ENCODE measurements at regions not wholly inside any gene's neighbourhood (a gene's known extent, or its start where the extent isn't known, plus 50 kb on each side); places are given as distances from the start of the nearest gene placed in this dataset.

DNA sequence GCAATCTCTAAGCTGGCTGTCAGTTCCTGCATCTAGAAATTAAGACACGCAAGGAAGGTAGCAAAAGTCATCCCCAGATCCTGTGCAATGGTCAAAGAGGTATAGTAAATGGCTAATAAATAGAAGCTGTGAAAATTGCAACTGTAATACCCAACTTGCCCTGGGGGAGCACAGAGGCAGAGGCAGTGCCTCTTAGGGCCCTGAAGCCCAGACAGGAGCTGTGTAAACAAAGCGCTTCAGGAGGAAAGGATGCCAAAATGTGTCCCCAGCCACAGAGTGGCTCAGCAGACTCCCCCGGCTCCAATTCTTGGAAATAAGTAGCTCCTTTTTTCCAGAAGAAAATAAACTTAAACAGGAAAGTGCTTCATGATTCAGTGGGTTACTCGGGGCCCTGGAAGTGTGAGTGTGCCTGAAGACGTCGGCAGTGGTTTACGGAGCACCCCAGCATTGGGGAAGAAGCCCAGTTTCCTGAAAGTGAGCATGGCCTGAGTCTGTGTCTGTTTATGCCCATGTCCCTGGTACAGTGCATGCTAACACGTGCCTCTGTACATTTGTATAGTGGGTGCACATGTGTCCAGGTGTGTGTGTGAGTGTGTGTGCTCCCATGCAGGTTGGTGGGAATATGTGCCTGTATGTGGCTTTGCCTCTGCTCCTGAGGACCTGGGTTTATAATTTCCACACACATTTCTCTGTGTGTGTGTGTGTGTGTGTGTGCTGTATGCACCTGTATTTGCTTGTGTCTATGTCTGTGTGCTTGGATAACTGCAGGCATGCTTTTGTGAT is 246.7 kb downstream of the MAFB start:
- no peak for DNase-seq

DNA sequence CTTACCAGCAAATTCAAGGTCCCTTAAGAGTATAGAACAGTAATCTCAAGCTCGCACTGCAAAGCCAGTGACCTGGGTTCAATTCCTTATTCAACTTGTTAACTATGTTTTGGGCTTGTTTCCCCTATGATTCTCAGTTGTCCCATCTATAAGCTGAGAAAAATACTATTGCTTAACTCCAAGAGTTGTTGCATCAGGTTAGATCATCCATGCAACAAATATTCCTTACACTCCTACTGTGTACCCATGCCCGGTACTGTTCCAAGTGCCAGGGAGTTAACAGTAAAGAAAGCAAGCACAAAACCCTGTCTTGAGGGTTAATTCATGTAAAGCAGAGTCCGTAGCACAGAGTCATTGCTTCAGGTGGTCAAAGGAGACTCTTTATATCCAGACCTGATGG is 247.3 kb downstream of the MAFB start:
- no peak for DNase-seq

DNA sequence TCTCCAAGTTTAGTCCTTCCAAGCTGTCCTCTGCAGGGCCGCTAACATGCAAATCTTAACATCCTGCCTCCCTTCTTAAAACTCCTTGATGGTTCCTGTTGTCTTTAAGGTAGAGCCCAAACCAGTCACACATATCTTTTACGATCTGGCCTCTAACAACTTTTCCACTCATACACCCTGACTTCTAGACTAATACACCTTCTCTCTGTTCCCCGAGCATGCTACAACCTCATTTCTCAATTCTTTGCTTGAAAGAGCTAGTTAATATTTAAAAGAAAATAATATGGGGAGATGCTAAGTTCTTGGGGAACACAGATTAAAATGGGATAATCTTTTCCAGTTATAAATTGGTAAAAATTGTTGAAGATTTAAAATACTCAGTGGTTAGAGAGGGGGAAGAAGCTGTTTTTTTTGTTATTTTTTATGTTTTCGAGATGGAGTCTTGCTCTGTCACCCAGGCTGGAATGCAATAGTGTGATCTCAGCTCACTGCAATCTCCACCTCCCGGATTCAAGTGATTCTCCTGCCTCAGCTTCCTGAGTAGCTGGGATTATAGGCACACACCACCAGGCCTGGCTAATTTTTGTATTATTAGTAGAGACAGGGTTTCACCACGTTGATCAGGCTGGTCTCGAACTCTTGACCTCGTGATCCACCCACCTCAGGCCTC is 250.7 kb downstream of the MAFB start:
- no peak for DNase-seq

DNA sequence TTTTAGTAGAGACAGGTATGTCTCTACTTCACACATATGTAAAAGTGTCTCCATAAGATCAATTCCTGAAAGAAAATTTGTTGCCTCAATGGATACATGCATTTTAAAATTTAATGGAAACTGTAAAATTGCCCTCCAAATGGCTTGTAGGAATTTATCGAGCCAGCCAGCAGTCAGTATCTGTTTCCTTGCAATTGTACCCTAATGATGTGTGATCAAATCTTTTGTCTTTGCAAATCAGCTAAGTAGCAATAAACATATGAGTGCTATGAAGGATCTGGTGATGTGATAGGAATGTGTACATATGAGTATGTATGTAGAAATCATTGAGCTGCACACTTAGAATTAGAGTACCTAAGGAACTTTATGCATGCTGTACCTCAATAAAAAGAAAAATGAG is 253.0 kb downstream of the MAFB start:
- no peak for DNase-seq

DNA sequence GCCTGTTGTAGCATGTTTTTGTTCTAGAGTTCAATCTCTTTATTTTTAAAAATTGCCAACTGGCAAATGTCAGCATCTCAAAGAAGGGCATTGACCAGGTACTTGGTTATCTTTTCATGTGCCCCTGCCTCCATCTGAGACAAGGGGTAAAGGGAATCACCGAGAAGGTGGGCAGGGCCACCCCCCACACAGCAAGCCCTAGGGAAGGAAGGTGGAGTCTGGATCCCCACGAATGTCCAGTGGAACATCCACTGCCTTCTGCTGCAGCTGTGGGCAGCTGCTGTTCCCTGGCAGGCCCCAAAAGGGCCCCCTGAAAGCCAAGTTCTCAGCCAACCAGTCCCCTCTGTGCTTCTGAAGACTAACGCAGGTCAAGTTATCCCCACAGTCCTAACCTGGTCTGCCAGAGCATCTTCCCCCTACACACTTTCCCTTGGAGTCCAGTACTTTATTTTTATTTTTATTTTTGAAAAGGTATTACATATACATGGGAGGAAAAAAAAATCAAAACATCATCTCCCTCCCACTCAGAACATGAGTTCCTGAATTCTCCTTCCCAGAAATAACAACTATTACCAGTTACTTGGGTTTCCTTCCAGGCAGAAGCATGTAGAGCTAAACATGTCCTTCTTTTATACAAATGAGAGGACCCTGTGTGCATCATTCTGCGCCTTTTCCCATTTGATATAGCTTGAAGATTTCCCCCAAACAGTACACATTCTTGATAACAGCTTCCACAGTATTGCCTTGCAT is 253.7 kb downstream of the MAFB start:
- no peak for DNase-seq

DNA sequence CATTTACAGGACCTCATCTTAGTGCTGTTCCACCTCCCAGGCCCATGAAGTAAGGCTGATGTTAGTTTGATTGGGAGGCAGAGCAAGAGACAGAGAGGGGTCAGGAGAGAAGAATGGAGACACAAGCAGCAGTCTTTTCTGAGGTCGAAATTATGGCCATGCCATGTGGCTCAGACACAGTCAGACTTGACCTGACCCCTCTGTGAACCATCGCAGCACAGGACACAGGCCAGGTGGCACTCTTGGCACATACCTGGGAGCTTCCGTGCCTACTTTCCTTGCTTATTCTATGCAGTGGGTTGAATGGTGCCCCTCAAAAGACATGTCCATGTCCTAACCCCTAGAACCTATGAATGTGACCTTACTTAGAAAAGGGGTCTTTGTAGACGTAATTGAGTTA is 254.9 kb downstream of the MAFB start:
- DNase-seq, result no peak

DNA sequence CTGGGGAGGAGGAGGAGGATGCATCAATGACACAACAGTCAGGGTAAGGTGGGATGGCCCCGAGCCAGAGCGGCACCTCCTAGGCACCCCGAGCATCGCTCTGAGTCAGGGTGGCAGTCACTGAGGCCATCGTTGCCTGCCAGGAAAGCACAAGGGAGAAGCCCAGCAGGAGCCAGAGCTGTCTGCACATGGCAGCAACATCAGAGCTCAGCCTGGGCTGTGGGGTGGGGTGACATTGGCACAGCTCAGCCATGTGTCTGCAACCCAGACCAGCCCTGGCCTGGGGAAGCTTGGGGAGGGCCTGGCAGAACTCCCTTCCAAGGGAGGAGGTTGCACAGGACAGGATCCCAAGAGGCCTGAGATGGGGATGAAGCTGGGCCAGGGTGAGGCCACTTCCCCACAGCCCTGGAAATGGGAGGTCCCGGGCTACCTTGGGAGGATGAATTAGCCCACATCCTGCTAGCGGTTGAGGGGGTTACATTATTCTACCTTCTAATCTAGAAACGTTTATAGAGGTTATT is 255.6 kb downstream of the MAFB start:
- DNase-seq, result no peak

DNA sequence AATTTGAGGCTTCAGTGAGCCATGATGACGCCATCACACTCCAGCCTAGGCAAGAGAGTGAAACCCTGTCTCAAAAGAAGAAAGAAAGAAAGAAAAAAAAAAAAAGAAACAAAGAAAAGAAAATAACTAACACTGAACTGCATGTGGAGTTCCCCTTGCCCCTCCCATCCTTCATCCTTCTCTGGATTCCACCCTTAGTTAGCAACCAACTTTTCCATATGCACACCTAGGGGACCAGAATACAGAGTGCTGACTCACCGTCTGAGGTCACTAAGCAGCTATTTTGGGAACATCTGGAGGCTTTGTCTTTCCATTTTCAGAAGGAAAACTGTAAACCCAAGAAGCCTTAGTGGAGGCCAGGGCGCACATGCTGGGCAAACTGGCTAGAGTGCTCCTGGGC is 257.4 kb downstream of the MAFB start:
- no peak for DNase-seq

DNA sequence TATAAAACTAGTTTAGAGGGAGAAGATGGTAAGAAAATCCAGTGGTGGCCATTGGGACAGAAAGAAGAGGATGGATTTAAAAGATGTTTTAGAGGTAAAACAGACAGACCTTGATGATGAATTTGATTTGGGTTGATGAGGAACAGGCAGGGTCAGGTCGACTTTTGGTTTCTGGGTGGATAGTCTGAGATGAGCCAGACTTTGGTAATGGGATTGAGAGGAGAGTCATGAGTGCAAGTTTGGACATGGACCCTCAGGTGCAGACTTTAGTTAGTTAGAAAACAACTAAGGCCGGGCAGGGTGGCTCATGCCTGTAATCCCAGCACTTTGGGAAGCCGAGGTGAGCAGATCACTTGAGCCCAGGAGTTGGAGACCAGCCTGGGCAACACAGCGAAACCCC is 257.9 kb downstream of the MAFB start:
- DNase-seq, result no peak

DNA sequence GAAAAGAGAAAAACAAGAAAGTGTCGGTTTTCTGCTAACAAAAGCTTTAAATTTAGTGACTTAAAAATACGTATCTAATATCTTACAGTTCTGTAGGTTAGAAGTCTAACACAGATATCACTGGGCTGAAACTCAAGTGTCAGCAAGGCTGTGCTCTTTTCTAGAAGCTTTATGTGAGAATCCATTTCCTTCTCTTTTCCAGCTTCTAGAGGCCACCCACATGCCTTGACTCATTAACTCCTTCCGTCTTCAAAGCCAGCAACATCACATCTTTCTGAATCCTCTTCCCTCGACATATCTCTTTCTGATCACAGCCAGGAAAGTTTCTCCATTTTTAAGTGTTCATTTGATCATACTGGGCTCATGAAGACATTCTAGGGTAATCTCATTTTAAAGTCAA is 262.0 kb downstream of the MAFB start:
- DNase-seq, result no peak

DNA sequence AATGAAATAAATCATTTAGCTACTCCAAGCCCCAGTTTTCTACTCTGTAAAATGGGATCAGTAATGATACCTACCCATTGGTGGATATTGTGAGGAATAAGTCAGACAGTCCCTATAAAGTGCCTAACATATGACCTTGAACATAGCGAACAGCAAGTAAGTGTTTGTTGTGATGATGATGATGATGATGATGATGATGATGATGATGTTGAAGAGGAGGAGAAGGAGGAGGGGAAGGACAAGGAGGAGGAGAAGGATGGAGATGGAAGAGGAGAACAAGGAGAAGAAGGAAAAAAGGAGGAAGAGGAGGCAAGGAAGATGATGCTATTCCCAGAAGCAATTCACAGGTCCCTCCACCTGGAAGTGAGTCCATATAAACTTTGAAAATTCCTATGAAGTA is 264.3 kb downstream of the MAFB start:
- no peak for DNase-seq

DNA sequence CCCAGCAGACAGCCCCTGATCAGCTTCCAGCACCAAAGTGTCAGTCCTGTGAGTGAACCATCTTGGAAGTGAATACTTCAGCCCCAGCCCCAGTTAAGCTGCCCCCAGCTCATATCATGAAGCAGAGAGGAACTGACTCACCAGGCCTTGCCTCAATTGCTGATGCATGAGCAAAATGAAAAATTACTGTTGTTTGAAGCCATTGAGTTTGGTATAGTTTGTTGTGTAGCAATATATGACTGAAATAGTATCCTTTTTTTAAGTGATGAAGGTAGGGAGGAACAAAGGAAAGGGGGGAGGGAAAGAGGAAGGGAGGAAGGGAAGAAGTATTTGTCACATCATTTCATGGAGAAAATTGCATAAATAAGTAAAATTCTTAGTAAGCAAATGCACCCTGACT is 266.4 kb downstream of the MAFB start:
- no peak for DNase-seq

DNA sequence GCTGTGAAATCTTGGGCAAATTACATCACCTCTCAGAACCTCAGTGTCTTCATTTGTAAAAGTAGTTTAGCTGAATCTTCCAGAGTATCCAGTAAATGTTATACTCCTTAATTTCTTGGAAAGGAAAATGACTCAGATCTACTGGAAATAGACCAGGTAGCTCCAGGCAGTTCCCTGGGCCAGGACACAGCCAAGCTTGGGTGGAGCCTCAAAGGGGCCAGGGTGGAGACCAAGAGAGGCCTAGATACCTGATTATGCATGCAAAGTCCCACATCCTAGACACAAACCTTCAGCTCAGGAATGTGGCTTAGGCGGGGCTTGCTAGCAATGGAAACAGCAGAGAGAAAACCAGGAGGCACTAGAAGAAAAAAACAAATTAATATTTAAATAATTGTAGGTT is 272.8 kb downstream of the MAFB start:
- no peak for DNase-seq

DNA sequence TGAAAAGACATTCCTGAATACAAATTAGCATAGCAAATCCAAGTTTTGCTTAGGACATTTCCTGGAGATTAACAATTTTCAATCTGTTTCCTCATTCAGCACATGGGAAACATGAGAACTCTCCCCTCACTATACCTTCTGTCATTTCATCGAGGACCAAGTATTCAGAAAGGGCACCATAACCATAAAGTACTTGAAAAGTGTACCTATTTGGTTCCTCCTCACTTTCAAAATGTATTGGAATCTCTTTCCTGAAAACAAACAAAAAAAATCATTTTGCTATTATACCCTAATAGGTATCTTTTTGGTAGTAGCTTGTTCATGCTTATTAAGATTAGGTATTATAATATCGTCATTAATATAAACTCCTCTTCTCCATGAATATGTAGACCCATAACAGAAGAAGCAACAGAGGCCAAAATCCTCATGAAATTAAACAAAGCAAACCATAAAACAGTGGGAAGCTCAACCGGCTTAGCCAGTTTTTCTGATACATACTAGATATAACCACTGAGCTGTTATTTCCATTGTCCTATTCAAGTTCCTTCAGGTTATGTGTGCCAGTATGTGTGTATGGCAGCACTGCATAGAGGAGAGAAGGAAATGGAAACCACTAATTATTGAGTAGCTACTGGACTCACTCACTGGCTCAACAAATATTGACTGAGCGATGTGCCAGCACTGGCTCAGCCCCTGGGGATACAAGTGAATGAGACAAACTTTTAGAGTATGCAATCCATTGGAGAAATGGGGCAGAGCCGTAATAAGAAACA is 274.0 kb downstream of the MAFB start:
- no peak for DNase-seq

DNA sequence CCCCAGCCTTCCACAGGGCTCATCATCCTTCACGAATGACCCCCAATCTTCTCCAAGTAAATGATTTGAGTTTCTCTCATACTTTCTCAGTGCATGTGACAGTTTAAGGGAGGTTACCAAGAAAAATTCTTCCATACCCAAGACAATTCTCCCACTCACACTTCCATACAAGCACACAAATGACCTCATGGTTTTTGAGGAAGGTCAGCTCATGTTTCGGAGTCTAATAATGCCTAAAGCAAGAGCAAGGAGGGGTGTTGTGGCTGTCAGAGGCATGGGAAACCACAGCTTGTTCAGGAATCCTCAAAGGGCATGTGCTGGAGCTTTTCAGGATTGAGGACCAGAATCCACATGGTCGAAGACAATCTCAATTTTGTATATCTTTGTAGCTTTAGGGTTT is 279.0 kb downstream of the MAFB start:
- no peak for DNase-seq

DNA sequence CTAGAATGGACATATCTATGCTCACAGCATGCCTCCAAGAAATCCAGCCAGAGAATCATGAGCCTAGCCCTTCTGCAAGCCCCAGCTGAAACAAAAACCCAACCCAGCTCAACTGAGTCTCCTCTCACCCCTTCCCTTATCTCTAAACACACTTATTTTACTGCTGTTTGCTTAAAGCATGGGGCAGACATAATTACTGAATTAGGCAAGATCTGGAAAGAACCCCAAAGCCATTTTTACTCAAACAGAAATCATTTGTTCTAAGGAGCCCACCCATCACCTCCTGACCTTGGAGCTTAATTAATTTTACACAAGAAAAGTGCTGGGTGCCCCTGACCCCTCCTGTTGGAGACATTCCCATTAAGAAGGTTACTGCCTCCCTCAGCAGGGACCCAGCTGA is 291.6 kb downstream of the MAFB start:
- no peak for DNase-seq

DNA sequence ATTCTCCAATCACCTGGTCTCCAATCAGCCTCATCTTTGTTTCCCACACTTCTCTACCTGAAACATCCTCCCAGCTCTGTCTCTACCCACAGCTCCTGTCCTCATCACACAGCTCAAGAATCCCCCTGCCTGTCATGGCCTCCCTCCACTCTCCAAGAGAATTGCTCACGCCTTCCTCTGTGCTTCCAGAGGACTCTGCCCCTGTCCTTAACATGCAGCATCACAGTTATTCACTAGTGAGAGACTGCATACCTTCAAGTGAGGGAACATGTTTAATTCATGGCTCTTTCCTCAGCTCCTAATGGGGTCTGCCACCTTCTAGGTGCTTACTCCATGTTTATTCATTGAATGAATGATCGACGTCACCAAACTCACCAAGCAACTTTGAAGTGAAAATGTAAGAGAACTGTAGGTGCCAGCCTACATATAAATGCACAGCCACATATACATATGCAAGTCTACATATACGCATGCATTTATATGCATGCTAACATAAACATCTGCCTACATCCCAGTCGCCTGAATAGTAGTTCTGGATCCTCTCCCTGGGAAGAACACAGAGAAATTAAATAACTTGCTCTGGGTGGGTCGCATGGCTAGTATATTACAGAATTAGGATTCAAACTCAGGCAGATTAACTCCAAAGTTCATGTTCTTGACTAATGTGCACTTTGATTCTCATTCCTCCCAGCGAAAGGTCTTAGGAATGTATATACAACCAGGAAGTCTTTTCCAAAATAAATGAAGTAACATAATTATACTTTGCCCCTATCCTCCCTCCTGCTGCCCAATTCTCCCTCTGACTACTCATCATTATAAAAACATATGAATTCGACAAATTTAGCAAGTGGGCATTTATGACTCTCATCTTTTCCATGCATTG is 295.6 kb downstream of the MAFB start:
- DNase-seq, result no peak

DNA sequence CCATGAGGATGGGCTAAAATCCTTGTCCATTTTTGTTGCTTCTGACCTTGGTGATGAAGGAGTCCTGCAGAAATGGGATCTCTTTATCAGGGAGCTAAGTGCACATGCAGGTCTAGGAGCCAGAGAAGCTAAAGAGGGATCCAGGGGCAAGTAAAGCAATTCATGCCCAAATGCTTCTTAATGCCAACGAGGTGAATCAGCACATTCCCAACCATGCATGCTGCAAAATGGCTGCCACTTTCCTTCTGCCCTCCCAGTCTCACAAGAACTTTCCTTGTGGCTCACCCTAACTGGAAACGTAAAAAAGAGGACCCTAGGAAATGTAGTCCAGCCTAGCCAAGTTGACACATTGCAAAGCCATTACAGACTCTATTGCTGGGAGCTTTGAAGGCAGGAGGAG is 298.4 kb downstream of the MAFB start:
- DNase-seq, result no peak

DNA sequence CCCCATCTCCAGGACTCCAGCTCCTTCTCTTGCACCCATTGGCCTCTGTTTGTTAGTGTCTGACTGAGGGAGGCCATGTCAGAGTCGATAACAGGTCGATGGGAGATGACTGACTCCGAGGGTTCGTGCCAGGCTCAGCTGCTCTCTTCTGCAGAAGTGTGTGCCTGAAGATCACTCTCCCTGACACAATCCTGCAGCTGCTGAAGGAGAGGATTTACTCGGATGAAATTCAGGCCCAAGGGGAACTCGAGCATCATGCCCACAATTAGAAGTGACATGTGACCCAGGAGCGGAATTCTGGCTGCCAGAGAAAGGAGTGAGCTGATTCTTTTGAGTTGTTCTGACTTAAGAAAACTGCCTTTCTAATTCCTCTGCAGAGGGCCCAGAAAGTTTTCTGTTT is 318.2 kb downstream of the MAFB start:
- no peak for DNase-seq

DNA sequence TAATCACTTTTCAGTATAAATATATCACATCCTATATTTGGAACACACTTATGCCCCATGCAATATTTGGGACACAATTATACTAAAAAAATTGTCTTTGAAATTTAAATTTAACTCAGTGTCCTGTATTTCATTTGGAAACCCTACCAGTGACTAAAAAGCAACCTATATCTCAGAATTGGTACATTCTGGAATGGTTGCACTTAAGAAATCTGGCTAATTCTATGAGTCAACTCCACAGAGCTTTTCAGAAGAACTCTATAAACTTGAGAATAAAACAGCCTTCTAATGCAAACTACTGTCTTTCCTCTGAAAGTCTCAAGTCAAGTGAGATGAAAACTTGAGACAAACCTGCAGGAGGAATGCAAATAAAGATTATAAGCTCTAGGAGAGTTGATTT is 320.2 kb downstream of the MAFB start:
- DNase-seq, result no peak

DNA sequence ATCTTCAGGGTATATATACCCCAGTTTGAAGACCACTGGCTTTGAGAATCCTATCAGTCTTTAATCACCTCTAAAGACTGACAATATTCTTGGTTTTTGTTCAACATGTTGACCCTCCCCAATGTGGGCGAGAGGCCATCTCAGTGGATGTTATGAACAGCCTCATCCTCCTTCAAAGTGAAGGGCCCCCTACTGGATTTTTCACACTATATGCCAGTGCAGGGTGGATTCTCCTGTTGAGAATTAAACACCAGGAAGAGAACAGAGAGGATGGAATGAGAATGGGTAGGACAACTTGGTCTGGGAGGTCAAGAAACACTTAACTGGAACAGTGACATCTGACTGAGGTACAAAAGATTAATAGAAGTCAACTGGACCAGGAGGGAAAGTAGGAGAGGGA is 327.1 kb downstream of the MAFB start:
- DNase-seq, result no peak
